NCI-H2196 (cell line): ENCODE measurements at regions not wholly inside any gene's neighbourhood (a gene's known extent, or its start where the extent isn't known, plus 50 kb on each side); places are given as distances from the start of the nearest gene placed in this dataset.
"Not testable (repeated sequence)": the region's sequence is repeated elsewhere in the genome, so short reads cannot be mapped to it uniquely, and the experiment has no call there.

Experiments
- DNase-seq: peaks from one replicate; lab custom pipeline; 2025; ENCODE audit not compliant: unreplicated experiment; lab: John Stamatoyannopoulos, UW

GRCh38 chr5:96483878-96484277 lies 50.8 kb upstream of the PCSK1 start:
- DNase-seq: no peak

GRCh38 chr5:96487859-96488258 lies 54.8 kb upstream of the PCSK1 start:
- DNase-seq: no peak

GRCh38 chr5:96489532-96489931 lies 56.5 kb upstream of the PCSK1 start:
- DNase-seq: no peak

- no peak for DNase-seq
Measured at GRCh38 chr5:96492459-96493047, 59.5 kb upstream of the PCSK1 start.

- no peak for DNase-seq
Measured at GRCh38 chr5:96493219-96493790, 60.3 kb upstream of the PCSK1 start.

GRCh38 chr5:96495412-96495811 lies 62.4 kb upstream of the PCSK1 start:
- DNase-seq: not testable (repeated sequence)

GRCh38 chr5:96497027-96497426 lies 64.0 kb upstream of the PCSK1 start:
- DNase-seq: not testable (repeated sequence)

GRCh38 chr5:96499753-96500345 lies 66.8 kb upstream of the PCSK1 start:
- DNase-seq: no peak

GRCh38 chr5:96501991-96502646 lies 69.1 kb upstream of the PCSK1 start:
- DNase-seq: no peak

GRCh38 chr5:96503501-96504236 lies 70.6 kb upstream of the PCSK1 start:
- DNase-seq: no peak

- no peak for DNase-seq
Measured at GRCh38 chr5:96506376-96506775, 73.3 kb upstream of the PCSK1 start.

- no peak for DNase-seq
Measured at GRCh38 chr5:96506866-96507527, 73.9 kb upstream of the PCSK1 start.

GRCh38 chr5:96509316-96509715 lies 76.3 kb upstream of the PCSK1 start:
- DNase-seq: no peak

GRCh38 chr5:96509721-96510350 lies 76.8 kb upstream of the PCSK1 start:
- DNase-seq: no peak

- no peak for DNase-seq
Measured at GRCh38 chr5:96516631-96517071, 83.6 kb upstream of the PCSK1 start.

- peak; percentile 41 for DNase-seq
Measured at GRCh38 chr5:96517295-96517694, 84.2 kb upstream of the PCSK1 start.

GRCh38 chr5:96520345-96520744 lies 87.3 kb upstream of the PCSK1 start:
- DNase-seq: no peak

GRCh38 chr5:96522635-96523355 lies 89.7 kb upstream of the PCSK1 start:
- no peak for DNase-seq

- peak; percentile 6 for DNase-seq
Measured at GRCh38 chr5:96527768-96528661, 95.0 kb upstream of the PCSK1 start.
